PC-9 (cell line): ENCODE measurements at regions not wholly inside any gene's neighbourhood (a gene's known extent, or its start where the extent isn't known, plus 50 kb on each side); places are given as distances from the start of the nearest gene placed in this dataset.
"Not testable (repeated sequence)": the region's sequence is repeated elsewhere in the genome, so short reads cannot be mapped to it uniquely, and the experiment has no call there.

ENCODE experiments used
- CTCF ChIP-seq: fragments of 200-600 bp; sonication (generic); conservative IDR thresholded peaks from 2 replicates; pipeline ENCODE4 v1.6.1; 2017; ENCODE audit warnings: mixed run types, antibody characterized with exemption, mild to moderate bottlenecking, moderate library complexity
- EZH2 ChIP-seq: fragments of 200-600 bp; sonication (generic); IDR thresholded peaks from 2 replicates; pipeline ENCODE4 v1.8.0; 2017; ENCODE audit warnings: antibody characterized with exemption, low read depth

- not testable (repeated sequence) for TF ChIP-seq CTCF, EZH2
Measured at GRCh38 chr11:49395789-49396188, 187.4 kb upstream of the FOLH1 start.
